ENCODE measurements at regions not wholly inside any gene's neighbourhood (a gene's known extent, or its start where the extent isn't known, plus 50 kb on each side); places are given as distances from the start of the nearest gene placed in this dataset.
"Not testable (repeated sequence)": the region's sequence is repeated elsewhere in the genome, so short reads cannot be mapped to it uniquely, and the experiment has no call there.

DNA sequence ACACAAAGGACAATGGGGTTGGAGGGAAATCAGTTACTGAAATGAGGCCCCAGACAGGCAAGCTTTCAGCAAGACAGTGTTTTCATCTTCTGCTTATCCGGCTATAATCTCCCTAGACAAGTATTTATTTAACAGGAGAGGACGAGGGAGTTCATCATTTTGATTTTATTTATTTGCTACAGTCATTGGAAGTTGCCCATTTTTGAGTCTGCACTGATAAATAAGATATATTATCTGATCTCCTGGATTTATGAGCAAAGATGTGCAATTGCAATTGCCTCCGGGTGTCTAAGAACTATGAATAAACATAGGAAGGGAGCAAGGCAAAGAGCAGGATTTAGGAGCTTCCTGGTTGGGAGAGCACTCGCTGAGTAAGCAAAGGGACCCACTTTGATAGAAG is 263.2 kb upstream of the EDA2R start:
- no peak for DNase-seq

DNA sequence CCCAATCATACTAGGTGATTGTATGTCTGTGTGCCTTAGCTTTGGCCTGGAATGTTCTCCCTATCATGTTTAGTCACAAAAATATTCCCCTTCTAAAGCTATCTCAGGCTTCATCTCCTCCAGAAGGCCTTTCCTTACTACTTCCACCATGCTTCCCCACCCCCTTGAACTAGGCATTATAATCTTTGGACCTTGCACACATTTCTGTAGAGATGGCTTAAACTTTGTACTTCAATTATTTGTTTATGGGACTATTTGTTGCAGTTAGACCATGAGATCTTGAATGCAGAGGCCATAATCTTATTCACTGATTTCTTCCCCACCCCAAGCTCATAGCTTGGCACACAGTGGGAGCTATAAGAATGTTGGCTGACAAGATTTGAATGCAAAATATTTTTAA is 262.0 kb upstream of the EDA2R start:
- DNase-seq = no peak

DNA sequence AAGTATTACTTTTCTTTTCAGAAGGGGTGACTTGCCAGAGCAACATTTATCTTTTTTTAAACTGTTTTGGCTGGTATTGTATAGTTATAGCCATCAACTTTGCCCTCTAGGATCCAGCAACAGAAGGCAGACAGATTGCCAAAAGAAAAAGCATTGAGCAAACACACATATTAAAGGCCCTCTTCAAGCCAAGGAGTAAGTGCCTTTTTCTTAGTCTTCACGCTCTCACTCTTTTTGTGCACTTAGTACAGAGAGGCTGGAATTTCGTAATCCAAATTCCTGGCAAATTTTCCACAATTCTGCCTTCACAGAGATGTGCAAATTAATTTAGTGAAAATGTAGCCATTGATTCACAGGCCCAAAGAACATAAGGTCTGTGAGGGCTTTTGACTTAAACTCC is 253.1 kb upstream of the EDA2R start:
- no peak for DNase-seq

- DNase-seq = no peak
These were observed 250.5 kb upstream of the EDA2R start for GRCh38 chrX:66889418-66889817.

DNA sequence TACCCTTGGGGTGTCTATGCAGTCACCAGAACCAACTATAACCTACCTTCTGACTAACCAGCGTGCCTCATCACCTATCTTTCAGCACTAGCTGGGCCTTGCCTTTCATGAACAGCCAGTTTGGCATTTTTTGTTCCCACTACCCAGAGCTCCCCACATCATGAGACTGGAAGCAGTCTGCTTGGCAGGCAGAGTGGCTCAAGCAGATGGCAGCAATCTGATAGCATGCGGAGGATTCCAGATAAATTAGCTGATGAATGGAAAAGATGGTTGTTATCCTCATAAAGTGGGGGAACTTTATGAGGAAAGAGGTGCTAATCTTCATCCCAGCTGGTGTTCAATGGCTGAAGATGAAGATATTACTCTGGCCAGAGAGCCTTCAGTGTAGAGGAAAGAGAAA is 243.2 kb upstream of the EDA2R start:
- DNase-seq = no peak

GRCh38 chrX:66876776-66877175 is 237.9 kb upstream of the EDA2R start:
- no peak for DNase-seq

DNA sequence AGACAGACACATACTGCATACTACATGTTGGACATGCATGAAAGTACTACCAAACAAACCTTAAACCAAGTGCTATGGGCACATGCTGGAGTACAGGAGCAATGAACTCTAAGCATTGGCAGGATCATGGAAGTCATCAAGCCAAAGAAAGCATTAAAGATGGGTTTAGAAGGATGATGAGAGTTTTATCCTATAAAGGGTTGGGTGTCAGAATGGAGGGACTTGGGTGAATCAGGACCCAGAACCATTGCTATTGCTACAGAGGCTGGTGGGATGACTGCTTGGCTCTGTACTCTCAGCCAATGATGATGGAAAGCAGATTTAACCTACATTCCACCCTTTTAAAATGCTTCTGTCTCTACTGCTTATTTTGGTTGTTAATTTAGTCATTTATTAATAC is 233.9 kb upstream of the EDA2R start:
- no peak for DNase-seq

DNA sequence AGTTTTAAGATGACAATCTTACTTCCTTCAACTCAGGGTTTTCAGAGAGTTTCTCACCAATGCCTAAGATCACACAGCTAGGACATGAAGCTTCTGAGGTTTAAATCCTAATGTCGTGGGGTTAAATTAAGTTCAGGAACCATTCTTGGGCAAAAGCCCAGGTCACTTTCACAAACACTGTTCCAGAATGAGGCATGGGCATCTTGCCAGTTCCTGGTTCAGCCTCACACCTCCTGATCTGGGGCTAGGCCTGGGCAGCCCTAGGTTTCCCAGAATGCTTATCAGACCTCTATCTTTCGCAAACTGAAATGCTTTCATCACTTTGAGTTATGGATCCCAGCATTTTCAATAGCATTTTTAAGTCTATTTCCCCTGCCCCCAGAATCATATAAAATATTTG is 224.8 kb upstream of the EDA2R start:
- DNase-seq = no peak

GRCh38 chrX:66833426-66833825 is 194.5 kb upstream of the EDA2R start:
- no peak for DNase-seq

DNA sequence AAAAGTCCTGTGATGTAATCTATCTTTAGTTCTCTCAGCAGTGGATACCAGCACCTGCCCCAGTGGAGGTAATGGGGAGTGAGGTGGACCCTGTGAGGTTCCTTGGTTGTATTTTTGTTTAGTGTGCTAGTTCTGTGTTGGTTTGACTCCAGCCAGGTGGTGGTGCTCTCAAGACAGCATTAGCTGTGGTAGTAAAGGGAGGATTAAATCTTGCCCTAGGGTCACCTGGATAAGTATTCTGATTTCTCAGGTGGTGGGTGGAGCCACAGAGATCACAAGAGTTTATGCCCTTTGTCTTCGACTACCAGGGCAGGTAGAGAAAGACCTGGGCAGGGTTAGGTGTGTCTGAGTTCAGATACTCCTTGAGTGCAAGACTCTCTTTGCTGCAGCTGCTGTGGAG is 176.3 kb upstream of the EDA2R start:
- no peak for DNase-seq

DNA sequence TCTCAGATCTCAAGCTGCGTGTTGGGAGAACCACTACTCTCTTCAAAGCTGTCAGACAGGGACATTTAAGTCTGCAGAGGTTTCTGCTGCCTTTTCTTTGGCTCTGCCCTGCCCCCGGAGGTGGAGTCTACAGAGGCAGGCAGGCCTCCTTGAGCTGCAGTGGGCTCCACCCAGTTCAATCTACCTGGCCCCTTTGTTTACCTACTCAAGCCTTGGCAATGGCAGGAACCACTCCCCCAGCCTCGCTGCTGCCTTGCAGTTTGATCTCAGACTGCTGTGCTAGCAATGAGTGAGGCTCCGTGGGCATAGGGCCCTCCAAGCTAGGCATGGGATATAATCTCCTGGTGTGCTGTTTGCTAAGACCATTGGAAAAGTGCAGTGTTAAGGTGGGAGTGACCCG is 155.6 kb upstream of the EDA2R start:
- DNase-seq = not testable (repeated sequence)

GRCh38 chrX:66766318-66766717 is 127.4 kb upstream of the EDA2R start:
- DNase-seq = no peak

GRCh38 chrX:66760651-66761050 is 121.8 kb upstream of the EDA2R start:
- no peak for DNase-seq

DNA sequence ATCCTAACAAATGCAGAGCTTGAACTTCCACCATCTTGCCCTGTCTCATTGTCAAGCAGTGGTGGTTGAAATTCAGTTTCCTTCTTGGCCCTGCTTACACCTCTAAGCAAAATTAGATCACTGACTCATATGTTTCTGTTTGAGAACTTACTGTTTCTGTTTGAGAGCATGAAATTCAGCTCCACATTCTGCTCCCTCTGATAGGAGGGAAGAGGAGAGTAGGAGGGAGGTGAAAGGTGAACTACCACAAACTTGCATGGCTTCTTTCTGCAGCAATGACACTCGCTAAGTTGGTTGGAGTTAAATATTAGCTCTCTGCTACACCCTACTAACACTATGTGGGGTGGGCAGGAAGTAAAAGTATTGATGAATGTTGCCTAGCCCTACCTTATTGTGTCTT is 117.8 kb upstream of the EDA2R start:
- no peak for DNase-seq

DNA sequence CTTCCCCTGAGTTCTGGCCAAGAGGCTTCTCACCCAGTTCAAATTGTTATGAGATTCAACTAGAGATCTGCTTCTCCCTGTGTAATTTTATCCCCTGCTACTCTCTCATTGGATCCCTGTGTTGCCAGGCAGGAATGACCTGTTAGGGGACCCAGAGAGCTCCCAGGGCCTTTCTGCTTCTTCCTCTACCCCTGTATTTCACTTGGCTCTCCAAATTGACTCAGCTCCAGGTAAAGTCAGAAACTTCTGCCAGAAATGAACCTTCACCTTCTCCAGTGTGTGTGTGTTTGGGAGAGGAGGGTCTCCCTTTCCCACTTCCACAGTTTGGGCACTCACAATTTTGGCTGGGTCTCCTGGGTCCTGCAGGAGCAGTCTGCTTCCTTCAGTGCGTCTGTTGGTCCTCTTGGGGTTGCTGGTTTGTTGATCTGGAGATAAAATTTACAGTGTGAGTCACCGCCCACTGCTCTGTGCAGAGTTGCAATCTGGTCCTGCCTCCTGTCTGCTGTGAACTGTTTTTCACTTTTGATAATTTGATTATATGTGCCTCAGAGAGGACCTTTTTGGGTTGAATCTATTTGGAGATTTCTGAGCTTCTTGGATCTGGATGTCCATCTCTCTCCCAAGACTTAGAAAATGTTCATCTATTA is 112.4 kb upstream of the EDA2R start:
- no peak for DNase-seq

DNA sequence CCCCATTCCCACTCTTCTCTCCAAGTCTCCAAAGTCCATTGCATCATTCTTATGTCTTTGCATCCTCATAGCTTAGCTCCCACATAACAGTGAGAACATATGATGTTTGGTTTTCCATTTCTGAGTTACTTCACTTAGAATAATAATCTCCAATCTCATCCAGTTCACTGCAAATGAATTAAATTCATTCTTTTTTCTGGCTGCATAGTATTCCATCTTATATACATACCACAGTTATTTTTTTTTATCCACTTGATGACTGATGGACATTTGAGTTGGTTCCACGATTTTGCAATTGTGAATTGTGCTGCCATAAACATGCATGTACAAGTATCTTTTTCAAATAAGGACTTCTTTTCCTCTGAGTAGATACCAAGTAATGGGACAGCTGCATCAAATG is 105.6 kb upstream of the EDA2R start:
- not testable (repeated sequence) for DNase-seq

DNA sequence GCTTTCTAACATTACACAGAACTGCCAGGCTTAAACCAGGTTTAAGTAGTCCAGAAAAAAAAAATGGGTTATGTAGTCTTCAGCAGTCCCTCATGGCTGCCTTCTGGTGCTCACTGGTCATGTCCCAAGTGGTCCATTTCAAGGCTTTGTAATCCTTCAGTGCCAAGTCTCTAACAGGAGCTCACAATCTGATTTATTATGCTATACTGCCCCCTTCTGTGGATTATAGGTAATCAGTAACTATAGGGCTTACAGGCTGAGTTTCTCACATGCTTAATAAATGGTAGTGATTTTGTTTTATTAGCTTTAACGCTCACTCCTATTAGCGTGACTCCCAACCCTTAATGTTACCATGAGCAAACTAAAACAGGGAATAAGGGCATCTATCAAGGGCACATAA is 92.5 kb upstream of the EDA2R start:
- peak in 2 of 6 experiments; percentile 9 to 18 for DNase-seq

- peak; percentile 19 to 79 (median 46) for DNase-seq
These were observed 90.0 kb upstream of the EDA2R start for GRCh38 chrX:66728818-66729271.

GRCh38 chrX:66717926-66718325 is 79.0 kb upstream of the EDA2R start:
- DNase-seq = no peak

- DNase-seq = no peak
These were observed 59.7 kb upstream of the EDA2R start for GRCh38 chrX:66698273-66699204.

GRCh38 chrX:66692512-66692911 is 53.6 kb upstream of the EDA2R start:
- DNase-seq = not testable (repeated sequence)
